GM19023 (cell line): ENCODE measurements at regions not wholly inside any gene's neighbourhood (a gene's known extent, or its start where the extent isn't known, plus 50 kb on each side); places are given as distances from the start of the nearest gene placed in this dataset.

Experiments
- ATAC-seq: cut with Tn5 transposase; IDR thresholded peaks from one replicate; pipeline ENCODE4 v1.9.1; 2021; ENCODE audit warnings: mild to moderate bottlenecking, moderate library complexity; ENCODE audit not compliant: unreplicated experiment

DNA sequence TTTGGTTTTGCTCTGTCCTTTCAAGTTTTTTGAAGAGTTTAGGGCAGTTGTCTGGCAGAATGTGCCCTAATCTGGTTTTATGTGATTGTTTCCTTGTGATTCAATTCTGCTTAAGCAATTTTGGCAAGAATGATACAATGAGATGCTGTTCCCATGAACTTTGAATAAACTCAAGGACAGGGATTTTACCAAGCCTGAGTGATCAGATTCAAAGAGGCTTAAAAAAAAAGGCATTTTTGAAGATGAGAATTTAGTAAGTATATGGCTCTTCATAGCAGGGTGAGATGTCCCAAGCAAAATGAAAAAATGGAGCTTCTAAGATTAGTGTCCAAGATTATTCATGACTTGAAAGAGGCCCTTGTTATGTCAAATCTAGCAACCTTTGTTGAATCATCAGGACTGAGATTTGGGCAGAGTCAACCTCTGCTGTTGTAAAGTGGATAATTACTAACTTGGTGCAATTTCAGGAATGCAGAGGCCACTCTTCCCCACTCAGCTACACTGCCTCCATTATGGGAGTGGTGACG, 180.6 kb upstream of the NUDT4 start:
- ATAC-seq, result no peak

DNA sequence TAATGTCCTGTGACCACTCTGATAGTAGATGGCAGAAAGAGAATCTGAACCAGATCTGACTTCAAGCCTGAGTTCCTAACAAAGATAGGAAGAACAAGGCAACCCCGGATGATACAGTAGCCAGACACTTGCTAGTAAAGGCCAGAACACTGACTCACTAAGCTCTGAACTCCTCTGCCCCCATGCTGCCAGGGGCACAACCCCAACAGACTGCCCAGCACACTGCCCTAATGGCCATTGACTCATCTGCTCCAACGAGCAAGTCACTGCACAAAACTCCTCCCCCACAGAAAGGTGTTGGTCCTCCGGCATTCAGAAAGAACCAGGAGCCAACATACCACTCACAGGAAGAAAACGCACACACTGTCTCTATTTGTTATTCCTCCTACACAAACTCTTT, 179.6 kb upstream of the NUDT4 start:
- no peak for ATAC-seq

DNA sequence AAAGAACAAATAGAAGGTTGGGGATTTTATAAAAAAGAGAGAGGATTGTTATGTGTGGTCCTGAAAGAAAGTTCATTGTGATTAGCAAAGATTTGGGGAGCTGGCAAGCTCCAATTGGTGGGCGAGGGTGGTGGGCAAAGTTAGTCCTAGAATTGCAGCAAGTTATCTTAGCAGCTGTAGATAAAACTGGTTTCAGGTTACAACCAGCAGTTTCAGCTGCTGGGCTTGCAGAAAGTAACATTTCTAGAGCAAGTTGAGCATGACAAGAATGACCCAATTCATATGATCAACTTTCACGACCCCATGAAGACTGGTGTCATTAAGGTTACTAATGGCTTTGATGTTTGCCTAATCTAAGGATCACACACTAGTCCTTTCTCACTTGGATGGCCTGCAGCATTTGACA, 177.9 kb upstream of the NUDT4 start:
- ATAC-seq, result no peak

DNA sequence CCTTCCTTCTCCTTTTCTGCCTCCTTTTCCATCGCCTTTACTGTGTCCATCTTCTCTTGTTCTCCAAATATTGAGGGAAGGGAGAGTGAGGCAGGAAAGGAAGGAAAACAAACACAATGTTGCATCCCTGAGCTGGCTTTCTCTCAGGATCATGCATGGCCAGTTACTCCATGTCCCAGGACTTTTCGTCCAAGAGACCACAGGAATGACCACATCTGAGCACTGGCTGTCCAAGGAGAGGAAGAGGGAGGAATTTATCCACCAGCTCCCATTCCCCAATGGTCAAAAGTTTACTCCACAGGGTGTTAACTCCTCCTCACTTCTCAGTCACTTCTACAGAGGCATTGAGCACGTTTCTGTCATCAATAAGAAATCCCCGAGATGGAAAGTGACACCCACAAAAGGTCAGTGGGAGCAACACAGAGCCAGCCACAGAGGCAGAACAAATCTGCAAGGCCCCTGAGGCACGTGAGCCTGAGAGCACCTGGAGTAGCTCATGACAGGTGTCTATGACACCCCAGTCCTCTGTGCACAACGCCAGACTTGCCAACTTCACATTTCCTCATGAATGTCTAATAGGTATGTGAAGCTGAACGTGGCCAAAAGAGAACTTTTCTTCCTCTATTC, 177.3 kb upstream of the NUDT4 start:
- no peak for ATAC-seq

DNA sequence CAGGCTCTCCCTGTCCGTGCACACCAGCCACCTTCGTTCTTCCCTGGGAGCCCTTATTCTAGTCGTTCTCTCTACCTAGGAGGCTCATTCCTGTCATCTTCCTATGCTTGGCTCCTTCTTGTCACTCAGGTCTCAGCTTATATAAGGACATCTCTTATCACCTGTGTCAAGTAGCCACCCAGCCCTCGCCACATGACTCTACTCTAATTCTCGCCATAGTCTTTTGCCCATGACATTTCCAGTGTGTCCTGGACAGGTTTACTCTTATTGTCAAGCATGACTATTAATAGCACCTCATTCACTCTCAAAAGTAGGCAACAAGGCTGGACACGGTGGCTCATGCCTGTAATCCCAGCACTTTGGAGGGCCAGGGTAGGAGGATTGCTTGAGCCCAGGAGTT, 175.7 kb upstream of the NUDT4 start:
- no peak for ATAC-seq

DNA sequence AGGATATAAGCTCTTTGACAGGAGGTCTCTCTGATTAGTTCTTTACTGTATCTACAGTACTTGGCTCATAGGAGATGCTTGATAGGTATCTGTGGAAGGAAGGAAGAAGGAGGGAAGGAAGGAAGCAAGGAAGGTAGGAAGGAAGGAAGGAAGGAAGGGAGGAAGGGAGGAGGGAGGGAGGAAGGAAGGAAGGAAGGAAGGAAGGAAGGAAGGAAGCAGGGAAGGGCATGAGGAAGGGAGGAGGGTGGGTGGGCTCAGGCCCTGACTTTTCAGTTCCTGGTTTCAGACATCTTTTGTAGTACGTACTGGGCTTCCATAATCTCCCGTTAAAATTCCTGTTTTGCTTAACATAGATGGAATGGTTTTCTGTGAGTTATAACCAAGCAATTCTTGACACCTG, 175.0 kb upstream of the NUDT4 start:
- ATAC-seq, result no peak

DNA sequence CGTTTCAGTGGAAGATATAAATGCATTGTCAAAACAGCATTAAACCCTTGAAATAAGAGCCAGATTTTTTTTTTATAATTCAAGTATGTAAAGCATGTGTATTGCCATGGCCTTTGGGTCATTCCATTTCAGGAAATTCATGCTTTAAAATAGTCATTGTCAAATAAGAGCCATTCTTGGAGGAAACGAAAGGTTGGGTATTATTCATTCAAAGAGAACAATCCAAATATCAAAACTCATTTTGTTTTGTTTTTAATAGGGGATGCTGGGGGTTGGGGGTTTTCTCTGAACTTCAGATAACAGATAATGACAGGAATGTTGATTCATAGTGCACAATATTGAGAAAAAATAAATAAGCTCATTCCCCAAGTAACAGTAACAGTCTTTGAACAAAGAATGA, 174.4 kb upstream of the NUDT4 start:
- ATAC-seq, result no peak

DNA sequence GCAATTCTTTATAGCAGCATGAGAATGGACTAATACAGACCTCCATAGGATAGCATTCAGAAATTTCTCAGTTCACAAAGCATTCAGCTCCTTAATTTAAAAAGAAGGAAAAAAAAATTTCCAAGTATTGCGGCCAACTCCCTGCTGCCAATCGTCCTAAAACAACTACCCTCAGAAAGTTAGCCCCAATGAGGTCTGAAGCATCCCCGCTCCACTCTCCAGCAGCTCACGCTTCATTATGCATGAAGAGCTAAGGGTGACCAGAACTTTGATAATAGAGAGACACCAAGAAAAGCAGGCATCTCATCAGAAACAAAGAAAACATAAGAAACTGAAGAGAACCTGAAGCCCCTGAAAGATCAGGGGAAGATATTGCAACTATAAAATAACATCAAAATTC, 172.8 kb upstream of the NUDT4 start:
- ATAC-seq, result no peak

DNA sequence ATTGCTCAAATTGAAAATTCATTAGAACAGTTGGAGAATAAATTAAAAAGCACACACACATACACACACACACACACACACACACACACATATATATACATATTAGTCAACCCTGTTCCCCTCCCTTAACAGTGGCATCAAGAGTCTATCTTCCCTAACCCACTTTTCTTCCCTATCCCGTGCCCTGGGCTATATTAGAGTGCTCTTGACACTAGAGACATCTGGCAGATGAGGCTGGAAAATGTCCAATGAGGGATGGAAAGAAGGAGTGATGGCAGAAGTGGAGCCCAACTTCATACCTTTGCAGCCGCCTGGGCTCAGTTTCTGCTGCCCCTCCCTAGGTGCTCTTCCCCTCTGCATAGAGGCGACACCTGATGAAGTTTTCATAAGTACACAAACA, 172.4 kb upstream of the NUDT4 start:
- no peak for ATAC-seq

DNA sequence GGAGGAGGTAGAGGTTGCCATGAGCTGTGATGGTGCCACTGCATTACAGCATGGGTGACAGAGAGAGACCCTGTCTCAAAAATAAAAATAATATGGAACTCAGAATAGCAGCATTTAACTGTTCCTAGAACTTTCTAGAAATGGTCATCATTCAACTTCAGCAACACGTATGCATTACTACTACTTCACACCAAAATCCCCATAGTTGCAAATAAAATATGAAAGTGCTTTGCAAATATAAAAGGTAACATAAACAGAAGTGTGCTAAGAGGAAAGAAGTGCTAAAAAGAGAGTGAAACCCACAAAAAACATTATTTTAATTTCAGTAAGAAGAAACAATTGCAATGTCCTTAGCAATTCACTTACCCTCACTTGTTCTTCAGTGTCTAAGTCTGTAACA, 169.7 kb upstream of the NUDT4 start:
- ATAC-seq, result no peak

DNA sequence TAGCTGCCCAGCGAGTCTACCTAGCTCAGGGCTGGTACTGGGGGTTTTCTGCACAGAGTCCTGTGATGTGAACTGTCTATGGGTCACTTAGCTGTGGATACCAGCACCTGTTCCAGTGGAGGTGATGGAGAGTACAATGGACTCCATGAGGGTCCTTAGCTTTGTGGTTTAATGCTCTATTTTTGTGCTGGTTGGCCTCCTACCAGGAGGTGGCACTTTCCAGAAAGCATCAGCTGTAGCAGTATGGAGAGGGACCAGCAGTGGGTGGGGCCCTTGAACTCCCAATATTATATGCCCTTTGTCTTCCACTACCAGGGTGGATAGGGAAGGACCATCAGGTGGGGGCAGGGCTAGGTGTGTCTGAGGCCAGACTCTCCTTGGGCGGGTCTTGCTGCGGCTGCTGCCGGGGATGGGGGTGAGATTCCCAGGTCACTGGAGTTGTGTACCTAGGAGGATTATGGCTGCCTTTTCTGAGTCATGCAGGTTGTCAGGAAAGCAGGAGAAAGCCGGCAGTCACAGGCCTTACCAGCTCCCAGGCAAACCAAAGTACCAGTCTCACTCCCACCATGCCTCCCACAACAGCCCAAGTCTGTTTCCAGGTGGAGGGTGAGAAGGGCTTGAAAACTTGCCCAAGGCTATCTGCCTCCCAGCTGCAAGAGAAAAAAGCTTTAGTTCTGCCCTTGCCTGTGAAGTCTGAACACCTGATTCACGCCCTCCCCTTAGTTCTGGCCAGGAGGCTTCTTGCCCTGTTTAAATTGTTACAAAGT, 163.0 kb upstream of the NUDT4 start:
- no peak for ATAC-seq

DNA sequence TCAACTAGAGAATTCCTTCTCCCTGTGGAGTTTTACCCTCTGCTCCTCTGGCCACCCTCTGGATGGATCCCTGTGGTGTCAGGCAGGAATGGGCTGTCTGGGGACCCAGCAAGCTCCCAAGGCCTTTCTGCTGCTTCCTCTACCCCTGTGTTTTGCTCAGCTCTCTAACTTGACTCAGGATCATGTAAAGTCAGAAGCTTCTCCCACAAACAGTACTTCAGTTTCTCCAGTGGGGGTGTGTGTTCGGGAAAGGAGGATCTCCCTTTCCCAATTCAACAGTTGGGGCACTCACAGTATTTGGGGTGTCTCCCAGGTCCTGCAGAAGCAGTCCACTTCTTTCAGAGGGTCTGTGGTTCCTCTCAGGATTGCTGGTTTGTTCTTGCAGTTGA, 162.4 kb upstream of the NUDT4 start:
- no peak for ATAC-seq

DNA sequence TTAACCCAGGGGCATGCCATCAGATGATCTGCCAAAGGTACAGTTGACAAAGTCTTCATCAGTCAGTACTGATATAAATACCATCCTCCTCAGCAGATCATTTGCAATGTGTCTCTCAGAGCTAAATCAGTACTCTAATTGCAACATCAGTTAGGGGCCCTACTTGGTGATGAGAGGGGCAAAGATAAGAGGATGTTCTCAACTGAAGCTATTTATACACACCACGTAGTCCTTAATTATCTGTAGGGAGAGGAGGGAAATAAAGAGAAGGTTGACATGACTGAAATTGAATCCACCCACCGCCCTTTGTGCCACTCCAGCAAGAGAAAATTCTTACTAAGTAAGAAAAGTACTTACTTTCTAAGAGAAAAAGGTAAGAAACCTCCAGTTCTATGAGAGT, 157.8 kb upstream of the NUDT4 start:
- ATAC-seq, result no peak

DNA sequence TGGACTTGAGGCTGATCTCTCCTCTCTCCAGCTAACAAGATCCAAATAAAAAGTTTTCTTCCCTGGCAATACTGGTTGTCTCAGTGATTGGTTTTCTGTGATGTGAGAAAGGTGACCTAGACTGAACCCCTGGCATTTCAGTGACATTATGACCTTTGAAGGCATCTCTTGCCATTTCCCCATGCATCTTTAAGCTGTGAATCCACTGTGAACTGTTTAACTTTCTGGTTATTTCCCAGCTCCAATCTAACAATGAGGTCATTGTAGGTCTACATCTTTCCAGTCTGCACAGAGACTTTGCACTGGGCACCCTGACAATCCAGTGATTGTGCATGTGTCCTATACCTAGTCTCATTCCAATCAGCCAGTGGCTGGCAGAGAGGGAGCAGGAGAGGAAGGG, 155.9 kb upstream of the NUDT4 start:
- no peak for ATAC-seq

DNA sequence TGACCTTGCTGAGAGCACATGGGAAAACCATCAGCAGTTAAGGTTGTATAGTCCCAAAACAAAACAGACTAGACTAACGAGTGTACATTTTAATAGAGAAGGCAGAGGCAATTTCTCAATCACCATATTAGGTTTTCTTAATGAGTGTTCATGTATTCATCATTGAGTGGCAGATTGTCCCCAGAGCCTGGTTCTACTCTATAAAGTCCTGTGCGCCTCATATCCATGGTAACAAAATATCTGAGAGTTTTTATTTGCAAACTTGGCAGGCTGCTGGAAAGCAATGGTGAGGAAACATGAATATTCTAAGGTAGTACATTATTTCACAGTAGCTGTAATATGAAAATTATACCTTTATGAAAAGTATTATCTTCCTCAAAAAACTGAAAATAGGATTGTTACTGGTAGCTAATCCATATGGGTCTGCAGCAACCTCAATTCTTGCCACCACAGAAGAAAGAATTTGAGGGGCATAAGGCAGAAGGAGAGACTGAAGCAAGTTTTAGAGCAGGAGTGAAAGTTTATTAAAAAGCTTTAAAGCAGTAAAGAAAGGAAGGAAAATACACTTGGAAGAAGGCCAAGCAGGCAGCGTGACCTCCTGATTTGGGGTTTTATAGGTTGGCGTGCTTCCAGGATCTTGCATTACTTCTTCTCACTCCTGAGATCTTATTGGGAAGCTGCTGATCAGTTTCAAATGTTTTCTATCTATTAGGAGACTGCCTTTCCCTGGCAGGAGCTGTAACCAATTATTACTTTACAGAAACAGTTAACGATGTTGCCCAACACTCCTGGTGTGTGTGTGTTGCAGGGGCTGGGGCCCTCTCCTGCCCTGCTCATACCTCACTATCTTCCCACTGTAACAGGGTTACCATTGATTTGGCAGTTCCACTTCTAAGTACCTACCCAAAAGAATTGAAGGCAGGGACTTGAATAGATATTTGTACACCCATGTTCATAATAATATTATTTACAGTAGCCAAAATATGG, 154.0 kb upstream of the NUDT4 start:
- no peak for ATAC-seq

DNA sequence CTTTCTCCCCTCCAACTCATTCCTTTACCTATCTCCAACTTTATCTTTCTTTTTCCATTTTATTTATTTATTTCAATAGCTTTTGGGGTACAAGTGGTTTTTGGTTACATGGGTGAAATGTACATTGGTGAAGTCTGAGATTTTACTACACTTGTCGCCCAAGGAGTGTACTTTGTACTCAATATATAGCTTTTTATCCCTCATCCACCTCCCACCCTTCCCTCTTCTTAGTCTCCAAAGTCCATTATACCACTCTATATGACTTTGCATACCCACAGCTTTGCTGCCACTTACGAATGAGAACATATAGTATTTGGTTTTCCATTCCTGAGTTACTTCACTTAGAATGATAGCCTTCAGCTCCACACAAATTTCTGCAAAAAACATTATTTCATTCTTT, 152.6 kb upstream of the NUDT4 start:
- ATAC-seq, result no peak

DNA sequence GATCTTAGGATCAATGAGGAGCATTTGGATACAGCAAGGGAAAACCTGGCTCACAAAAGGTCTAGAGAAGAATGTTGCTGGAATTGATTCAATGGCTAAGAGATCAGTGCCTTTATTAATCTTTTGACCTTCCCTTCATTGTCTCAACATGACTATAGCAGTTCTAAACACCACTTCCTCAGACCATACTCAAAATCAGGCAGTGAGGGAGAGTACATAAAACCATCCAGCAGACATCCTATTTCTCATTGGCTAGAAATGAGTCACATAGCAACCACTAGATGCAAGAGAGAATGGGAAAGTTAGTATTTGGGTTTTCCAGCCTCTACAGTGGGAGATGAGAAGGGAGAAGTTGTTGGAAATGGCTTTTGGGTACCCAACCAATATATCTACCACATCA, 151.4 kb upstream of the NUDT4 start:
- no peak for ATAC-seq

DNA sequence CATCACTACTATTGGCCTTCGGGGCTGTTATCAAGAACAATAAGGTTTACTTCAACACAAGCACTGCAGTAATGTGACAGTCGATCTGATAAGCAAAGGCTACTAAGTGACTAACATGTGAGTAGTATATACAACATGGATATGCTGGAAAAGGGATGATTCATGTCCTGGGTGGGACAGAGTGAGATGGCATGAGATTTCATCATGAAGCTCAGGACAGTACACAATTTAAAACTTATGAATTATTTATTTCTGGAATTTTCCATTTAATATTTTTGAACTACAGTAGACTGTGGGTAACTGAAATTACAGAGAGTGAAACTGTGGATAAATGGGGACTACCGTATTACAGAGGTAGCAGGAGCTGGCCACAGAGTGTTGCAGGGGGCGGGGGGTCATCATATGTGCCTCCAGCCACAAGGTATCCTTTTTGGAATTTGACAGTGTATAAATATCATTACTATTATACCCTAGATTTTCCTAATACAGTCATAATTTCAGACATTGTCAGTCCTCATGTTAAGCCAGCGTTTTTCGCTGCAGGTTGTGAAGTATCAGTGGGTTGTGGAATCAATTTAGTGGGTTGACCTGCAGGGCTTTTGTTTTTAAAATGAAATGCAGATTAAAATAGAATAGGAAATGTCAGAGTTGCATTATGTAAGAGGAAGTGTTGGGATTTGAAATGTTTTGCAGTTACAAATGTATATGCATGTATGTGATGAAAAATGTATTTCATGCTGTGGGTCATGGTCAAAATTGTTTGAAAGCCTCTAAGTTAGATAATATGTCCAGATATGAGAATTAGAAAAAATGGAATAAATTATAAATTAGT, 148.0 kb upstream of the NUDT4 start:
- no peak for ATAC-seq

DNA sequence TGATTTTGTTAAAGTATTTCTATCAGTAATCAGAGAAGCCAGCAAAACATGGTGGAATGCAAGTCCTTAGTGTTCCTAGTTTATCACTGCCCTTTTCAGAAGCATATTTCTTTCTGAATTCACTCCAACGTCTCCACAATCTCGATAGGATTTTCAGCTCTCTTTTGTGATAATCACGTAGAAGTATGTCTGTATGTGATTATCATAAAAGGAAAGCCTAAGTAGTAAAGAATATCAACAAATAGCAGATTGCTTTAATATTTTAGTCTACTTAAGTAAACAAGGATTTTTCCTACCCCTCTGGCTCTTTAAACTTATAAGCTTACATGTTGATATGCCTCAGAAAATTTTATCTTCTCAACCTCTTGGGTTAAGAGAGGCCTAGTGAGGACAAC, 147.4 kb upstream of the NUDT4 start:
- no peak for ATAC-seq

DNA sequence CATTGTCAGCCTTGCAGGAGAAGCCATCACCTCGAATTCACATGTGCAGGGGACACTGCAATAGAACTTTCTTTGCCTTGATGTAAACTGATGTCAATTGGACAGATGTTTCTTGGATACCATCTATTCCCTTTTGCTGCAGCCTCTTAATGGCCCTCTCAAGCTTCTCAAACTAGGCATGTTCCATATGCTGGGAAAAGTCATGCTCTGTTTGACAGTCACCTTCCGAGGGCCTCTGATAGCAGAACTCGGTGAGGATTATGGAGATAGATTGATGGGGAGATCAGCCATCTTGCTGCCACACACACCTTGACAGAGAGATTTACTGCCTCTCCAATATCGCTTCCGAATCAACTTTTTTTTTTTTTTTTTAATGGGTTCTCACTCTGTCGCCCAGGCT, 145.8 kb upstream of the NUDT4 start:
- ATAC-seq, result no peak

DNA sequence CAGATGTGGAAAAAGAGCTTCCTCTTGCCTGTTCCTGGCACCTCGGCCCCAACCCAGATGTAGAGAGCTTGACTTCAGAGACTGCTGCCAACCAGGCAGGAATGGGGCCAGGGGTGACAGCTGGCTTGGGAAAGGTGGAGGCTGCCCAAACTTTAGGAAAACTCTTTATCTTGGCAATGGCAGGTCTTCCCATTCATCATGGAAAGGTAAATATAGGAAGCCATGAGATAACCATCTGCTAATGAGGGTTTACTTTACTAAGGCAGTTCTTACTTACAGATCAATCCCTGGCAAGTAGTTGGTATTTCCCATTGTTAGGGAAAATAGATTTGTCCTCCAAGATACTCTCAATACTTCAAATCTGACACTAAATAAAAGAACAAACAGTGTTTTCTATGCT, 143.1 kb upstream of the NUDT4 start:
- ATAC-seq, result no peak
